Smooth muscle cell (in vitro differentiated cells): ENCODE measurements at regions not wholly inside any gene's neighbourhood (a gene's known extent, or its start where the extent isn't known, plus 50 kb on each side); places are given as distances from the start of the nearest gene placed in this dataset.

Experiments used
- DNase-seq: peaks from one replicate; lab custom pipeline; 2025; ENCODE audit not compliant: unreplicated experiment; lab: John Stamatoyannopoulos, UW
- H2AFZ ChIP-seq: fragments of 200-600 bp; sonication (generic); 2 replicates; pipeline ENCODE4 v1.6.0; 2016; ENCODE audit warnings: antibody characterized with exemption, low read depth, mild to moderate bottlenecking
- H3F3A ChIP-seq: fragments of 200-600 bp; sonication (generic); 2 replicates; pipeline ENCODE4 v1.6.0; 2017; ENCODE audit warnings: antibody characterized with exemption, low read depth
- H3K27ac ChIP-seq: fragments of 200-600 bp; sonication (generic); 2 replicates; pipeline ENCODE4 v1.5.1; 2016; ENCODE audit warnings: low read depth, mild to moderate bottlenecking
- H3K27me3 ChIP-seq: fragments of 200-600 bp; sonication (generic); 2 replicates; pipeline ENCODE4 v1.6.1; 2016; ENCODE audit warnings: low read depth, mild to moderate bottlenecking
- H3K36me3 ChIP-seq: fragments of 200-600 bp; sonication (generic); 2 replicates; pipeline ENCODE4 v1.5.1; 2016; ENCODE audit warnings: low read depth
- H3K4me1 ChIP-seq: fragments of 200-600 bp; sonication (generic); 2 replicates; pipeline ENCODE4 v1.5.1; 2016; ENCODE audit warnings: low read depth
- H3K4me2 ChIP-seq: fragments of 200-600 bp; sonication (generic); 2 replicates; pipeline ENCODE4 v1.6.0; 2016; ENCODE audit warnings: mild to moderate bottlenecking
- H3K4me3 ChIP-seq: fragments of 200-600 bp; sonication (generic); 2 replicates; pipeline ENCODE4 v1.5.1; 2016; ENCODE audit warnings: mild to moderate bottlenecking
- H3K79me2 ChIP-seq: fragments of 200-600 bp; sonication (generic); 2 replicates; pipeline ENCODE4 v1.6.0; 2016; ENCODE audit warnings: low read depth, mild to moderate bottlenecking
- H3K9ac ChIP-seq: fragments of 200-600 bp; sonication (generic); 2 replicates; pipeline ENCODE4 v1.6.0; 2016; ENCODE audit warnings: low read depth
- H3K9me3 ChIP-seq: fragments of 200-600 bp; sonication (generic); replicated peaks from 2 replicates; pipeline ENCODE4 v1.5.1; 2016; ENCODE audit warnings: low read depth
- H4K20me1 ChIP-seq: fragments of 200-600 bp; sonication (generic); 2 replicates; pipeline ENCODE4 v1.6.0; 2016; ENCODE audit warnings: low read depth
- WGBS: methylation state at CpG from one replicate; pipeline ENCODE4 v1.1.7; 2016; ENCODE audit warnings: low lambda C conversion rate; 5-methylcytosine and 5-hydroxymethylcytosine counted together
- TF ChIP-seq, protein P1 (sequence below): fragments of 200-600 bp; sonication (generic); IDR thresholded peaks from 2 replicates; pipeline ENCODE4 v1.5.1; 2017; ENCODE audit warnings: borderline replicate concordance, mild to moderate bottlenecking, antibody characterized with exemption; ENCODE audit not compliant: insufficient read depth, poor library complexity, severe bottlenecking

DNA sequence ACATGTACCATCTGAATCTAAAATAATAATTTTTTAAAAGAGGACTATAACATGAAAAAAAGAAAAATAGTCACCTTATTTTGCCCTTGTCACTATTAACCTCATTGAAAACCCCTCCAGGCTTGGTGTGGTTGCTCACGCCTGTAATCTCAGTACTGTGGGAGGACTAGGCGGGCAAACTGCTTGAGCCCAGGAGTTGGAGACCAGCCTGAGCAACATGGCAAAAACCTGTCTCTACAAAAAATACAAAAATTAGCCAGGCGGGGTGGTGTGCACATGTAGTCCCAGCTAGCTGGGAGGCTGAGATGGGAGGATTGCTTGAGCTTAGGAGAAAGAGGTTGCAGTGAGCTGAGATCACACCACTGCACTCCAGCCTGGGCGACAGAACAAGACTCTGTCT is 126.3 kb upstream of the KRAS start:
- no peaks in the 10 kb centered on the region for H4K20me1 ChIP-seq
- TF ChIP-seq, protein P1, sequence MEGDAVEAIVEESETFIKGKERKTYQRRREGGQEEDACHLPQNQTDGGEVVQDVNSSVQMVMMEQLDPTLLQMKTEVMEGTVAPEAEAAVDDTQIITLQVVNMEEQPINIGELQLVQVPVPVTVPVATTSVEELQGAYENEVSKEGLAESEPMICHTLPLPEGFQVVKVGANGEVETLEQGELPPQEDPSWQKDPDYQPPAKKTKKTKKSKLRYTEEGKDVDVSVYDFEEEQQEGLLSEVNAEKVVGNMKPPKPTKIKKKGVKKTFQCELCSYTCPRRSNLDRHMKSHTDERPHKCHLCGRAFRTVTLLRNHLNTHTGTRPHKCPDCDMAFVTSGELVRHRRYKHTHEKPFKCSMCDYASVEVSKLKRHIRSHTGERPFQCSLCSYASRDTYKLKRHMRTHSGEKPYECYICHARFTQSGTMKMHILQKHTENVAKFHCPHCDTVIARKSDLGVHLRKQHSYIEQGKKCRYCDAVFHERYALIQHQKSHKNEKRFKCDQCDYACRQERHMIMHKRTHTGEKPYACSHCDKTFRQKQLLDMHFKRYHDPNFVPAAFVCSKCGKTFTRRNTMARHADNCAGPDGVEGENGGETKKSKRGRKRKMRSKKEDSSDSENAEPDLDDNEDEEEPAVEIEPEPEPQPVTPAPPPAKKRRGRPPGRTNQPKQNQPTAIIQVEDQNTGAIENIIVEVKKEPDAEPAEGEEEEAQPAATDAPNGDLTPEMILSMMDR: no peak
- no peak overlapping the region for H3K4me3 ChIP-seq
- no peak overlapping the region for H3K9ac ChIP-seq
- H3K4me1 ChIP-seq: peaks cover 8% of the 10 kb centered on the region
- no peaks in the 10 kb centered on the region for H3K27me3 ChIP-seq
- no peaks in the 10 kb centered on the region for H3F3A ChIP-seq
- no peaks in the 10 kb centered on the region for H3K36me3 ChIP-seq
- peak overlapping the region; percentile 33 for H3K27ac ChIP-seq
- H3K9me3 ChIP-seq: no peaks in the 10 kb centered on the region
- no peak overlapping the region for H2AFZ ChIP-seq
- no peaks in the 10 kb centered on the region for H3K79me2 ChIP-seq
- WGBS: 94% methylated on average over 4 of the region's 4 CpGs
- DNase-seq: no peak
- no peak overlapping the region for H3K4me2 ChIP-seq

DNA sequence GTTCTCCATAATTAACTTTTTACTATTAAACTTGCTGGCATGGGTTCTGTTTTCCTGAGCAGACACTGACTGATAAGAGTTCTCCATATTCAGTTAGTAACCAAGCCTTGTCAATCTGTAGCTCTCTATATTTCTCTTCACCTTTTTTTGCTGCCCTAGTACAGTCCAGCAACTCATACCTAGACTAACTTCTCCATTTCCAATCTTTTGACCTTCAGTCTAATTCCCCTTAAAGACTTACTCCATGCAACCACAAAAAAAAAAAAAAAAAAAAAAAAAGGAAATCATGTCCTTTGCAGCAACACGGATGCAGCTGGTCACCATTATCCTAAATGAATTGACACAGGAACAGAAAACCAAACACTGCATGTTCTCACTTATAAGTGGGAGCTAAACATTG is 125.7 kb upstream of the KRAS start:
- H3F3A ChIP-seq: no peaks in the 10 kb centered on the region
- H3K27ac ChIP-seq: no peak overlapping the region
- DNase-seq: no peak
- H2AFZ ChIP-seq: no peak overlapping the region
- H3K36me3 ChIP-seq: no peaks in the 10 kb centered on the region
- no peaks in the 10 kb centered on the region for H4K20me1 ChIP-seq
- H3K4me2 ChIP-seq: no peak overlapping the region
- H3K27me3 ChIP-seq: no peaks in the 10 kb centered on the region
- peaks cover 8% of the 10 kb centered on the region for H3K4me1 ChIP-seq
- TF ChIP-seq, protein P1: no peak
- 43% methylated on average over 1 of the region's 1 CpG for WGBS
- H3K9ac ChIP-seq: no peak overlapping the region
- no peak overlapping the region for H3K4me3 ChIP-seq
- H3K9me3 ChIP-seq: no peaks in the 10 kb centered on the region
- no peaks in the 10 kb centered on the region for H3K79me2 ChIP-seq

DNA sequence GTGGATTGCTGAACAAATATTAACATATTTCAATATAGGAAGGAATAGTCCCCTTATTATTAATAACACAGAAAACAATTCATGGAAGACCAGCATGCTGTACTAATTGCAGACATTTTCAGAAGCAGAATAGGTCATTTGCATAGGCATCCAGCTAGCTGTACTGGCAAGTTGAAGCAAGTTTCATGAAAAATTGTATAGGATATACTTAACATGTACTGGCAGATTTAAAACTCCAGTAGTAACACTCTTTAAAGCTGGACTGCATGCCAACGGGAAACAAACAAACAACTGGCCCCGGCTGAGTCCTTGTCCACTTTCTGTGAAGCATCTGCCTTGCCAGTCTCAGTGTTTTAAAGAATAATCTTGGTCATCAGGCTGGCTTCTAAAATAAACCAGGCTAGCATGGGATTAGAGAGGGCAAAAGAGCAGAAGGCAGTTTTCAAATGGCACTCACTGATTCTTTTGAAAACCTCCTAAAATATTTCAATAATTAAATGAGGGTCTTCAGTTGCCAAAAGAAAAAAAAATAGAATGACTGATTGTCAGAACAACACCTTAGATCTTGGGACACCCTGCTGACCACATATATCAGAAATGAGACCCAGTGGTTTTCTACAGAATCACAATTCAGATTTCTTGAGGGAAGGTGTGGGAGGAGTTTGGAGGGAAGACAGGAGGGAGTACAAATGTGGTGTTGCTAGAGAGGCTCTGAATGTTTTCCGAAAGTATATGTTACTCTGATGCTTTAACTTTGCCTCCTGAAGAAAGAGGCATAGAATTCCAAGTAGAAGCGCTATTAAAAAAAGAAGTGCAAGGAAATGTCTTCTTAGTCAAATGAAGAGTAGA is 122.5 kb upstream of the KRAS start:
- H3K9ac ChIP-seq: no peak overlapping the region
- peak overlapping the region; percentile 61 for H3K27ac ChIP-seq
- no peaks in the 10 kb centered on the region for H3K36me3 ChIP-seq
- WGBS: 66% methylated on average over 4 of the region's 4 CpGs
- DNase-seq: no peak
- H4K20me1 ChIP-seq: no peaks in the 10 kb centered on the region
- TF ChIP-seq, protein P1: no peak
- no peaks in the 10 kb centered on the region for H3K27me3 ChIP-seq
- no peaks in the 10 kb centered on the region for H3K79me2 ChIP-seq
- H3K4me3 ChIP-seq: no peak overlapping the region
- peak overlapping the region; percentile 49 for H3K4me2 ChIP-seq
- no peaks in the 10 kb centered on the region for H3F3A ChIP-seq
- H3K9me3 ChIP-seq: no peaks in the 10 kb centered on the region
- H2AFZ ChIP-seq: peak overlapping the region; percentile 45
- H3K4me1 ChIP-seq: peaks cover 8% of the 10 kb centered on the region

DNA sequence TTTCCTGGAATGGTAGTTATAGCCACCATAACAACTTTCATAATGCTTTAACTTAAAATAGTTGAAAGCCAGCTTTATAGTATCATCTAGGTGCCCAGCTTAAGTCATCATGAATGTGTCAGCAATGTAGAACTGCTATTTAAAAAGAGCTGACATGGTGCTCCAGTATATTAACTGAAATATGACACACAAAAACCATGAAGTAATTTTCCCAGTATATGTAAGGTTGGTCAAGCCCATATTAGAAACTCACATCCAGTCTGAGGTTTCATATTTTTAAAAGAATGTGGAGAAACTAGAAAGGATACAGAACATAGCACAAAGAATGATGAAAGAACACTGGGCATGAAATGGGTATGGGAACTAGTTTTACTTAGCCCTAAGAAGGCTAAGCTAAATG is 121.3 kb upstream of the KRAS start:
- DNase-seq: no peak
- Histone ChIP-seq H3K9ac (no peak overlapping the region), H3K4me3 (no peak overlapping the region), H3K27ac (no peak overlapping the region), H3K36me3 (no peaks in the 10 kb centered on the region), H4K20me1 (no peaks in the 10 kb centered on the region), H2AFZ (no peak overlapping the region), H3K27me3 (no peaks in the 10 kb centered on the region), H3K4me1 (peaks cover 8% of the 10 kb centered on the region), H3K4me2 (no peak overlapping the region), H3K79me2 (no peaks in the 10 kb centered on the region), H3K9me3 (no peaks in the 10 kb centered on the region), H3F3A (no peaks in the 10 kb centered on the region)
- TF ChIP-seq, protein P1: no peak
